ENCODE measurements at regions not wholly inside any gene's neighbourhood (a gene's known extent, or its start where the extent isn't known, plus 50 kb on each side); places are given as distances from the start of the nearest gene placed in this dataset.

- no peak for DNase-seq
- no peak for ATAC-seq
- Mint-ChIP-seq H3K27me3 (no peaks in the 10 kb centered on the region), H3K4me1 (no peaks in the 10 kb centered on the region), H3K27ac (no peak overlapping the region), H3K4me3 (no peak overlapping the region), H3K36me3 (ENCODE audit: low read depth) (no peaks in the 10 kb centered on the region), H3K9me3 (ENCODE audit: low read depth) (peaks cover 7% of the 10 kb centered on the region)
- POLR2A ChIA-PET: no interaction called here
- CTCF ChIA-PET: no interaction called here
- intact Hi-C loops (cut with DNase I, micrococcal nuclease): no loop called here
Measured at GRCh38 chr5:20497356-20497755, 509.4 kb upstream of the CDH18 start.

- H3K9me3 Mint-ChIP-seq (ENCODE audit: low read depth): peaks cover 7% of the 10 kb centered on the region
- ATAC-seq (no peak), DNase-seq (no peak)
- no peak overlapping the region for H3K4me3 Mint-ChIP-seq
- no peak overlapping the region for H3K27ac Mint-ChIP-seq
- intact Hi-C loops (cut with DNase I, micrococcal nuclease): no loop called here
- no peaks in the 10 kb centered on the region for H3K27me3 Mint-ChIP-seq
- CTCF ChIA-PET: no interaction called here
- H3K4me1 Mint-ChIP-seq: no peaks in the 10 kb centered on the region
- POLR2A ChIA-PET: no interaction called here
- no peaks in the 10 kb centered on the region for H3K36me3 Mint-ChIP-seq (ENCODE audit: low read depth)
Measured at GRCh38 chr5:20494706-20495105, 506.7 kb upstream of the CDH18 start.

GRCh38 chr5:20486826-20487225 lies 498.8 kb upstream of the CDH18 start:
- ATAC-seq (no peak), DNase-seq (no peak)
- ChIA-PET POLR2A (no interaction called here), CTCF (no interaction called here)
- no peaks in the 10 kb centered on the region for H3K36me3 Mint-ChIP-seq (ENCODE audit: low read depth)
- no peaks in the 10 kb centered on the region for H3K4me1 Mint-ChIP-seq
- intact Hi-C loops (cut with DNase I, micrococcal nuclease): no loop called here
- no peak overlapping the region for H3K4me3 Mint-ChIP-seq
- no peak overlapping the region for H3K27ac Mint-ChIP-seq
- no peaks in the 10 kb centered on the region for H3K9me3 Mint-ChIP-seq (ENCODE audit: low read depth)
- no peaks in the 10 kb centered on the region for H3K27me3 Mint-ChIP-seq

GRCh38 chr5:20476016-20476415 lies 488.0 kb upstream of the CDH18 start:
- Mint-ChIP-seq H3K27ac (no peak overlapping the region), H3K36me3 (ENCODE audit: low read depth) (no peaks in the 10 kb centered on the region), H3K4me3 (no peak overlapping the region), H3K27me3 (no peaks in the 10 kb centered on the region), H3K9me3 (ENCODE audit: low read depth) (peaks cover 15% of the 10 kb centered on the region), H3K4me1 (no peaks in the 10 kb centered on the region)
- intact Hi-C loops (cut with DNase I, micrococcal nuclease): no loop called here
- no peak for ATAC-seq
- POLR2A ChIA-PET: no interaction called here
- DNase-seq: no peak
- CTCF ChIA-PET: no interaction called here

GRCh38 chr5:20470997-20471396 lies 483.0 kb upstream of the CDH18 start:
- H3K36me3 Mint-ChIP-seq (ENCODE audit: low read depth): no peaks in the 10 kb centered on the region
- intact Hi-C loops (cut with DNase I, micrococcal nuclease): no loop called here
- POLR2A ChIA-PET: no interaction called here
- CTCF ChIA-PET: no interaction called here
- H3K27ac Mint-ChIP-seq: no peak overlapping the region
- H3K9me3 Mint-ChIP-seq (ENCODE audit: low read depth): peaks cover 4% of the 10 kb centered on the region
- no peak overlapping the region for H3K4me3 Mint-ChIP-seq
- DNase-seq (no peak), ATAC-seq (no peak)
- H3K27me3 Mint-ChIP-seq: no peaks in the 10 kb centered on the region
- no peaks in the 10 kb centered on the region for H3K4me1 Mint-ChIP-seq

GRCh38 chr5:20469792-20470191 lies 481.8 kb upstream of the CDH18 start:
- no peak for ATAC-seq

GRCh38 chr5:20469390-20469789 lies 481.4 kb upstream of the CDH18 start:
- no peak overlapping the region for H3K27ac Mint-ChIP-seq
- no peak overlapping the region for H3K4me3 Mint-ChIP-seq
- H3K9me3 Mint-ChIP-seq (ENCODE audit: low read depth): peaks cover 11% of the 10 kb centered on the region
- H3K27me3 Mint-ChIP-seq: no peaks in the 10 kb centered on the region
- DNase-seq (no peak), ATAC-seq (no peak)
- no peaks in the 10 kb centered on the region for H3K36me3 Mint-ChIP-seq (ENCODE audit: low read depth)
- intact Hi-C loops (cut with DNase I, micrococcal nuclease): no loop called here
- ChIA-PET POLR2A (no interaction called here), CTCF (no interaction called here)
- no peaks in the 10 kb centered on the region for H3K4me1 Mint-ChIP-seq

More at GRCh38 chr5:20469792-20470191, 481.8 kb upstream of the CDH18 start:
- H3K9me3 Mint-ChIP-seq (ENCODE audit: low read depth): peaks cover 7% of the 10 kb centered on the region
- intact Hi-C loops (cut with DNase I, micrococcal nuclease): no loop called here
- H3K4me3 Mint-ChIP-seq: no peak overlapping the region
- CTCF ChIA-PET: no interaction called here
- DNase-seq: no peak
- POLR2A ChIA-PET: no interaction called here
- H3K27me3 Mint-ChIP-seq: no peaks in the 10 kb centered on the region
- H3K4me1 Mint-ChIP-seq: no peaks in the 10 kb centered on the region
- no peak overlapping the region for H3K27ac Mint-ChIP-seq
- no peaks in the 10 kb centered on the region for H3K36me3 Mint-ChIP-seq (ENCODE audit: low read depth)

- no peak overlapping the region for H3K27ac Mint-ChIP-seq
- intact Hi-C loops (cut with DNase I, micrococcal nuclease): no loop called here
- H3K4me1 Mint-ChIP-seq: no peaks in the 10 kb centered on the region
- DNase-seq: no peak
- no peak overlapping the region for H3K4me3 Mint-ChIP-seq
- peaks cover 17% of the 10 kb centered on the region for H3K9me3 Mint-ChIP-seq (ENCODE audit: low read depth)
- H3K36me3 Mint-ChIP-seq (ENCODE audit: low read depth): no peaks in the 10 kb centered on the region
- H3K27me3 Mint-ChIP-seq: no peaks in the 10 kb centered on the region
- CTCF ChIA-PET: no interaction called here
- no peak for ATAC-seq
- POLR2A ChIA-PET: no interaction called here
Measured at GRCh38 chr5:20466512-20466911, 478.5 kb upstream of the CDH18 start.

- Mint-ChIP-seq H3K27ac (no peak overlapping the region), H3K9me3 (ENCODE audit: low read depth) (peaks cover 16% of the 10 kb centered on the region), H3K27me3 (no peaks in the 10 kb centered on the region), H3K36me3 (ENCODE audit: low read depth) (no peaks in the 10 kb centered on the region), H3K4me3 (no peak overlapping the region), H3K4me1 (no peaks in the 10 kb centered on the region)
- ChIA-PET CTCF (no interaction called here), POLR2A (no interaction called here)
- DNase-seq (no peak), ATAC-seq (no peak)
- intact Hi-C loops (cut with DNase I, micrococcal nuclease): no loop called here
Measured at GRCh38 chr5:20463206-20463605, 475.2 kb upstream of the CDH18 start.

GRCh38 chr5:20446121-20446520 lies 458.1 kb upstream of the CDH18 start:
- DNase-seq (no peak), ATAC-seq (no peak)
- ChIA-PET POLR2A (no interaction called here), CTCF (interaction anchor here (0.7 kb wide), 1 partner anchor 8 kb away, joined by 3 read pairs; no protein-coding TSS in a partner anchor)
- H3K4me1 Mint-ChIP-seq: no peaks in the 10 kb centered on the region
- H3K4me3 Mint-ChIP-seq: no peak overlapping the region
- intact Hi-C loops (cut with DNase I, micrococcal nuclease): no loop called here
- no peaks in the 10 kb centered on the region for H3K27me3 Mint-ChIP-seq
- no peaks in the 10 kb centered on the region for H3K36me3 Mint-ChIP-seq (ENCODE audit: low read depth)
- H3K27ac Mint-ChIP-seq: no peak overlapping the region
- peaks cover 9% of the 10 kb centered on the region for H3K9me3 Mint-ChIP-seq (ENCODE audit: low read depth)

- H3K36me3 Mint-ChIP-seq (ENCODE audit: low read depth): no peaks in the 10 kb centered on the region
- no peak overlapping the region for H3K4me3 Mint-ChIP-seq
- POLR2A ChIA-PET: no interaction called here
- intact Hi-C loops (cut with DNase I, micrococcal nuclease): no loop called here
- no peak overlapping the region for H3K27ac Mint-ChIP-seq
- CTCF ChIA-PET: interaction anchor here (0.7 kb wide), 1 partner anchor 9 kb away, joined by 3 read pairs; no protein-coding TSS in a partner anchor
- no peaks in the 10 kb centered on the region for H3K4me1 Mint-ChIP-seq
- no peak for DNase-seq
- no peaks in the 10 kb centered on the region for H3K27me3 Mint-ChIP-seq
- peaks cover 9% of the 10 kb centered on the region for H3K9me3 Mint-ChIP-seq (ENCODE audit: low read depth)
- ATAC-seq: no peak
Measured at GRCh38 chr5:20445326-20445860, 457.4 kb upstream of the CDH18 start.

GRCh38 chr5:20434786-20435185 lies 446.8 kb upstream of the CDH18 start:
- Mint-ChIP-seq H3K9me3 (ENCODE audit: low read depth) (peaks cover 4% of the 10 kb centered on the region), H3K27ac (no peak overlapping the region), H3K4me1 (no peaks in the 10 kb centered on the region), H3K36me3 (ENCODE audit: low read depth) (no peaks in the 10 kb centered on the region), H3K27me3 (no peaks in the 10 kb centered on the region), H3K4me3 (no peak overlapping the region)
- ChIA-PET POLR2A (no interaction called here), CTCF (no interaction called here)
- ATAC-seq (no peak), DNase-seq (no peak)
- intact Hi-C loops (cut with DNase I, micrococcal nuclease): no loop called here

- ChIA-PET POLR2A (no interaction called here), CTCF (no interaction called here)
- DNase-seq (no peak), ATAC-seq (no peak)
- no peaks in the 10 kb centered on the region for H3K4me1 Mint-ChIP-seq
- H3K27ac Mint-ChIP-seq: no peak overlapping the region
- H3K36me3 Mint-ChIP-seq (ENCODE audit: low read depth): no peaks in the 10 kb centered on the region
- no peak overlapping the region for H3K4me3 Mint-ChIP-seq
- H3K27me3 Mint-ChIP-seq: no peaks in the 10 kb centered on the region
- intact Hi-C loops (cut with DNase I, micrococcal nuclease): no loop called here
- H3K9me3 Mint-ChIP-seq (ENCODE audit: low read depth): peaks cover 7% of the 10 kb centered on the region
Measured at GRCh38 chr5:20420991-20421595, 433.1 kb upstream of the CDH18 start.

Data from activated CD4-positive, alpha-beta T cell treated with anti-CD3 and anti-CD28 coated beads for 36 hours (primary cell).